Panc1 (cell line): ENCODE measurements at regions not wholly inside any gene's neighbourhood (a gene's known extent, or its start where the extent isn't known, plus 50 kb on each side); places are given as distances from the start of the nearest gene placed in this dataset.

Source experiments
- ATAC-seq: fragments of 200-7000 bp; cut with Tn5 transposase; 2 replicates; pipeline ENCODE4 v1.9.1; 2020; ENCODE audit warnings: mild to moderate bottlenecking, moderate library complexity
- BruUV-seq: library from RNA; stranded (reverse); fragments of 400-500 nt; replicated peaks from 2 replicates; lab custom pipeline; 2021; lab: Mats Ljungman, UMichigan
- CTCF ChIA-PET: fragments of 300-600 bp; sonication (Branson Sonifier 250); formaldehyde crosslinking; loops from one replicate; lab custom pipeline; 2022; ENCODE audit warnings: antibody characterized with exemption; lab: Charles Lee
- POLR2A ChIA-PET: fragments of 300-600 bp; sonication (Branson Sonifier 250); formaldehyde crosslinking; loops from one replicate; lab custom pipeline; 2022; ENCODE audit warnings: antibody characterized with exemption; lab: Charles Lee
- DNase-seq: peaks from one replicate; pipeline ENCODE4 v3.0.0-alpha.2; 2010; ENCODE audit warnings: low read depth, low spot score
- H3K27ac ChIP-seq: 2 replicates; pipeline ENCODE4 v1.5.1; 2011; ENCODE audit warnings: mild to moderate bottlenecking, low read length, inconsistent platforms
- H3K27me3 ChIP-seq: fragments of 200-500 bp; sonication (Bioruptor generic); 2 replicates; pipeline ENCODE4 v1.6.0; 2014; ENCODE audit warnings: low read length, inconsistent platforms; ENCODE audit not compliant: control insufficient read depth, insufficient read depth
- H3K36me3 ChIP-seq: fragments of 200-500 bp; sonication (Bioruptor generic); 2 replicates; pipeline ENCODE4 v1.5.1; 2014; ENCODE audit warnings: inconsistent platforms, mild to moderate bottlenecking, low read length, moderate library complexity; ENCODE audit not compliant: control insufficient read depth, insufficient read depth
- H3K4me1 ChIP-seq: 2 replicates; pipeline ENCODE4 v1.5.1; 2011; ENCODE audit warnings: inconsistent platforms, mild to moderate bottlenecking, low read length, moderate library complexity; ENCODE audit not compliant: control insufficient read depth, insufficient read depth
- H3K4me3 ChIP-seq, 2 experiments: 2 replicates each; pipeline ENCODE4 v1.5.1; 2011 to 2012; ENCODE audit warnings: low read depth in 2 of 2, low read length in 2 of 2, mild to moderate bottlenecking in 2 of 2, inconsistent platforms in 1 of 2, moderate library complexity in 1 of 2
- H3K9me3 ChIP-seq: fragments of 200-500 bp; sonication (Bioruptor generic); 2 replicates; pipeline ENCODE4 v1.5.1; 2014; ENCODE audit warnings: low read depth, mild to moderate bottlenecking, inconsistent platforms, low read length, moderate library complexity; ENCODE audit not compliant: control insufficient read depth, insufficient read depth
- CTCF ChIP-seq: fragments of 450-650 bp; IDR thresholded peaks from 2 replicates; pipeline ENCODE4 v1.5.1; 2017; ENCODE audit warnings: mild to moderate bottlenecking
- POLR2AphosphoS5 ChIP-seq: IDR thresholded peaks from 2 replicates; pipeline ENCODE4 v1.6.1; 2012; ENCODE audit warnings: mild to moderate bottlenecking, low read depth, low read length, moderate library complexity
- REST ChIP-seq, 2 experiments: IDR thresholded peaks; 2 replicates each; pipeline ENCODE4 v1.6.1; 2011 to 2012; ENCODE audit warnings: low read depth in 2 of 2, control low read depth in 1 of 2, low read length in 1 of 2, mild to moderate bottlenecking in 1 of 2, moderate library complexity in 1 of 2; ENCODE audit not compliant: insufficient read depth in 1 of 2
- SIN3A ChIP-seq: IDR thresholded peaks from 2 replicates; pipeline ENCODE4 v1.6.1; 2012; ENCODE audit warnings: low read depth, mild to moderate bottlenecking, low read length, moderate library complexity, borderline replicate concordance; ENCODE audit not compliant: insufficient read depth
- TCF7L2 ChIP-seq: IDR thresholded peaks from 2 replicates; pipeline ENCODE4 v1.6.1; 2011; ENCODE audit warnings: mild to moderate bottlenecking, low read depth, low read length, inconsistent platforms
- in situ Hi-C: cut with HindIII; loops from 2 replicates; pipeline ENCODE4 v1.10.0; 2016; ENCODE audit warnings: low sequenced_read_pairs, low pct_unique_long_range_greater_than_20kb
- intact Hi-C: fragments of 100-400 bp; cut with micrococcal nuclease; formaldehyde crosslinking; loops from one replicate; pipeline ENCODE4 v1.10.0; 2022; ENCODE audit not compliant: unreplicated experiment

DNA sequence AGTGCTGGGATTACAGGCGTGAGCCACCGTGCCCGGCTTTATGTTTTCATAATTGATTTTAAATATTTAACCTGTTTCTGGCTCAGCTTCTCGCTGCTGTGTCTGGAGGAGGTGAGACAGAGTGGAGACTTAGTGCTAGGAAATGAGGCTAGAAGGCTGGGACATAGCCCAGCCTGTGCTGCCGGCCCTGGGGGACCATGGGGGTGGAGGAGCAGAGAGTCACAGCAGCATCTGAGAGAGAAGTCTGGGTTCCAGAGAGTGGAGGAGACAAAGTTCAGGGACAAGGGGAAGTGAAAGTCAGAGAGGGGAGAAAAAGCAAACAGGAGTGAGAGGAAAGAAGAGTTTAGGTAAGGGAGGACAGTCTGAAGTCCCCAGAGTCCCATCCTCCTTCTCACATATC is 71.9 kb downstream of the LHX9 start:
- DNase-seq, result no peak
- in situ Hi-C loops (no loop called here), intact Hi-C loops (no loop called here)
- no peaks in the 10 kb centered on the region for H3K4me1 ChIP-seq
- H3K36me3 ChIP-seq, result no peaks in the 10 kb centered on the region
- ATAC-seq, result no peak
- POLR2A ChIA-PET, result no interaction called here
- H3K27me3 ChIP-seq, result 0 out of 2 replicates have a peak, but pooled peaks cover 2% of the 10 kb centered on the region
- CTCF ChIA-PET, result no interaction called here
- no peaks in the 10 kb centered on the region for H3K9me3 ChIP-seq
- BruUV-seq, result no TSS peak
- no peak overlapping the region for H3K27ac ChIP-seq
- no peak overlapping the region for H3K4me3 ChIP-seq
- no peak for TF ChIP-seq REST (IDR thresholded peaks at IDR 0.05; ENCODE audit: insufficient read depth in 1 of 2, low read depth in 2 of 2, low read length in 1 of 2)
- no peak for TF ChIP-seq TCF7L2
- no peak for TF ChIP-seq SIN3A
- no peak for TF ChIP-seq CTCF
- TF ChIP-seq POLR2AphosphoS5, result no peak

- Histone ChIP-seq H3K9me3 (no peaks in the 10 kb centered on the region), H3K4me3 (no peak overlapping the region), H3K27me3 (no peaks in the 10 kb centered on the region), H3K27ac (no peak overlapping the region), H3K36me3 (no peaks in the 10 kb centered on the region), H3K4me1 (no peaks in the 10 kb centered on the region)
- CTCF ChIA-PET, result no interaction called here
- ATAC-seq (no peak), DNase-seq (no peak)
- POLR2A ChIA-PET, result no interaction called here
- TF ChIP-seq CTCF, result no peak
- TF ChIP-seq SIN3A, result no peak
- no peak for TF ChIP-seq TCF7L2
- no peak for TF ChIP-seq POLR2AphosphoS5
- TF ChIP-seq REST (IDR thresholded peaks at IDR 0.05; ENCODE audit: insufficient read depth in 1 of 2, low read depth in 2 of 2, low read length in 1 of 2), result no peak
- intact Hi-C loops (no loop called here), in situ Hi-C loops (no loop called here)
- BruUV-seq, result no TSS peak
Measured at GRCh38 chr1:197991594-197991993, 74.4 kb downstream of the LHX9 start.
